OCI-LY3 (cell line): ENCODE measurements at regions not wholly inside any gene's neighbourhood (a gene's known extent, or its start where the extent isn't known, plus 50 kb on each side); places are given as distances from the start of the nearest gene placed in this dataset.

Source experiments
- CTCF ChIP-seq: fragments of 200-600, 300-600 bp; sonication (generic); IDR thresholded peaks from 2 replicates; pipeline ENCODE4 v1.5.1; 2014; ENCODE audit warnings: antibody characterized with exemption, low read length, low read depth
- EZH2phosphoT487 ChIP-seq: fragments of 200-600 bp; shearing (Covaris generic); IDR thresholded peaks from 2 replicates; pipeline ENCODE4 v1.6.1; 2018; ENCODE audit warnings: antibody characterized with exemption, mixed run types, low read depth

- TF ChIP-seq CTCF (no peak), EZH2phosphoT487 (no peak)
These were observed 184.2 kb upstream of the RHOBTB1 start for GRCh38 chr10:61128196-61128595.
